NCI-H2227 (cell line): ENCODE measurements at regions not wholly inside any gene's neighbourhood (a gene's known extent, or its start where the extent isn't known, plus 50 kb on each side); places are given as distances from the start of the nearest gene placed in this dataset.
"Not testable (repeated sequence)": the region's sequence is repeated elsewhere in the genome, so short reads cannot be mapped to it uniquely, and the experiment has no call there.

ENCODE experiments used
- DNase-seq: peaks from one replicate; lab custom pipeline; 2025; ENCODE audit not compliant: unreplicated experiment; lab: John Stamatoyannopoulos, UW

GRCh38 chr3:191813245-191813644, 352.3 kb downstream of the PYDC2 start:
- DNase-seq, result no peak

GRCh38 chr3:191848818-191849217, 387.9 kb downstream of the PYDC2 start:
- no peak for DNase-seq

- DNase-seq, result no peak
Observed at GRCh38 chr3:191859531-191859930, 398.6 kb downstream of the PYDC2 start.

DNA sequence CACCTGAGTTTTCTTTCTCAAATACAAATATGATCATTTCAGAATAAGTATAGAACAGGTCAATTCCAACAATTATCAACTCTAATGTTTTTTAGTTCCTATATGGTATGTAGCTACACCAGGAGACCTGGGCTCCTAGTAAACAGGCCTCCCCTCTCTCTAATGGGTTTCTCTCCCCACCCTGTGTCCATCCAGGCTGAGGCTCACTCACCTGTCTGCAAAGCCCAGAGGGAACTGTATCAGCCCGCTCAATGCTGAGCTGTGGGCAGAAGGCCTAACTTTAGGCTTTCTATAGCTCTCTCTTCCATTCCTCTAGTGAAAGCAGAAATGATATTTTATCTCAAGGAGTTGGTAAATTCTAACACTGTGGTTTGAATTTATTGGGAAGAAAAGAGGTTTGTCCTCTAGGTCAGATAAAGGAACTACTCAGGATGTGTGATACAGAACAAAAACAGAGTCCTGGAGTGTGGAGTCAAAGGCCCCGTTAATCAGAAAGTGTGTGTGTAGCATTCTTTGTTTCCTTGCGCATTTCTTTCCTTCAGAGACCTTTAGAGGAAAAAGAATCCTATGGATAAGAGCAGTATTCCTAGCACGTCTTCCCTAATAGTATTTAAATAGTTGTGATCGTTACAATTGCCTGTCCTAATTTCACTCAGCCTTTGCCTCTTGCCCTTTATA, 408.9 kb downstream of the PYDC2 start:
- DNase-seq, result no peak

DNA sequence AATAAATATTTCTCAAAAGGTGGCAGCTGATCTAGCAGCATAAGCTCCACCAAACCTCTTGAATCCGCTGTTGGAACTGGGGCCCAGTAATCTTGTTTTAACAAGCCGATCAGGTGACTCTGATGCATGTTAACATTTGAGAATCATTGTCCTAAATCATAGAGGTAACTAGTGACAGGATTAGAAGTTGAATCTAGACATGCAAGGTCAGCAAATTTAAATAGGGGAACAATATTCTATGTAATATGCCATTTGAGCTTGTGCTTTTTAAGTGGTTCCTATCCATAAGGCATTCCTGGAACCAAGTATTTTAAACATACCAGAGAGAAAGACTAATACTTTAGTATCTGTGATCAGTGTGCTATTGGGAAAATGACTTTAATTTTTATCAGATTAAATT, 412.8 kb downstream of the PYDC2 start:
- no peak for DNase-seq

- no peak for DNase-seq
Observed at GRCh38 chr3:191882289-191882688, 421.3 kb downstream of the PYDC2 start.

DNA sequence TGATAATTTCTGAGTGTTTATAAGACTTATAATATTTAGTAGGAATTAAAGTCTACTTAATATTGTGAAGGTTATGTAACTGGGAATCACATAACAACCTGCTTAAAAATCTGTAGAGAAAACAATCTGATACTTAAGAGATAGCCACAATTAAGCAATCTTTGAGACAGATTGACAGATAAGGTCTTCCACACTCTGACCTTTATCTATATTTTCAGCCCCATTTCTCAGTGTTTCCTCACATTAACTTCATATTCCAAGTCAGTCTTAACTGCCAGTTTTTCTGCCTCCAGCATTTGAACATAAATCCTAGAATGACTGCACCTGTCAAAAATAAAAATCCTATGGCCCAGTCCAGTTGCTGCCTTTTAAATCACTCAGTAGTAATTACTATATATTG, 423.2 kb downstream of the PYDC2 start:
- no peak for DNase-seq

GRCh38 chr3:191889106-191889505, 428.1 kb downstream of the PYDC2 start:
- no peak for DNase-seq

GRCh38 chr3:191889756-191890155, 428.8 kb downstream of the PYDC2 start:
- DNase-seq, result no peak

DNA sequence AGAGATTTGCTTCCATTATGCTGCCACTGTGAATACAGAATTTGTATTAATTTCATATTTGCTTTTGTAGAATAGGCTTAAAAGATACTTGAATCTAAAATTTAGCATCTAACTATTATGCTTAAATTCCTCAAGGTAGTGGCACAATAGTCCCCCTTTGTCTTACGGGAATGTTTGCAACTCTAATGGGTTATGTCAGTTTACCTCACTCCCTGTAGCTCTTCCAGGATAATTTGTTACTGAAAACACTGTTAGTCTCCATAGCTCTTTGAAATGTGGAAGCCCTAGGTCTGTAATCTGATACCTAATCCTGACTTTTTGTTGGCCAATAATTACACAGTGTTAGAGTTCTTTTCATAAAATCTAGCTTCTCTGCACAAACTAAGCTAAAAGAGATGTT, 433.4 kb downstream of the PYDC2 start:
- DNase-seq, result no peak

- no peak for DNase-seq
Observed at GRCh38 chr3:191901741-191902140, 440.8 kb downstream of the PYDC2 start.

DNA sequence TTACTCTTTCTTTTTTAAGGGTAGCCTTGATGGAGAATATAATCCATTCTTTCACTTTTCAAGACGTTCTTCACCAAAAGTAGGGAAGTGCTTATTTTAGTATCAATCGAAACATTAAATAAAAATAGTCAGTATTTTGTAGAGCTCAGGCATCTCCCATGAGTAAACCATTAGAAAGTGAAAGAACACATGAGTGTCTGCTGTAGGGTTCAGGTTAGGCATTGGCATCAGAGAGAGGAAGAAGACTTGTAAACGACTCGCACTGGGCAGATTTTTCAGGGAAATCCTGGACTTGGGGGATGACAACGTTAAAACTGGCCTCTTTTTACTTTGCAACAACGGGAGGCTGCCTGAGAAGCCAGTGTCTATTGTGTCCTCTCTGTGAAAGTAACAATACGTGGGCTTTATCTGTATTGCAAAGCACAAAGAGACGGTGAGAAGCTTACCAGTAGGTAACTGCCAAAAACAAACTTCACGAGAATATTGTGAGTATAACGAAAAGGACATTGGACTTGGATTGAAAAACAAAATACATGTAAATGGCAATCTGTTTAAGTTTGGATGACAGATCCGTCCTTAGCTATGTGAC, 451.7 kb downstream of the PYDC2 start:
- no peak for DNase-seq

DNA sequence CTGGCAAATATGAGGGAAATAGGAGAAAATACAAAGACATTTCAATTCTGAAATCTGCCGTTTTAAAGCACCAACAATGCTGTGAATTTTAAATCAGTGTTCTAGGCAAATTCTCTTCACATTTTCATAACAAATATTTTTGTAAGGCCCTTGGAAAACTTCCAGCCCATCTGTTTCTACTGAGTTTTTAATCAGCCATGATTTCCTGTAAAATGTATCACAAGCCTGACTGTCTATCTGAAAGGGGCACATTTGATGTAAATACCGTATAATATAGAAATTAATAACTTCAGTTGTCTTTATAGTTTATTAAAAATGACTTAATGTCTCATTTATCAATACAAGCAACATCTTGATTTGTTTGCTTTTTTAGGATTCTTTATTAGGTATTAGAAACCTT, 454.7 kb downstream of the PYDC2 start:
- DNase-seq, result no peak

DNA sequence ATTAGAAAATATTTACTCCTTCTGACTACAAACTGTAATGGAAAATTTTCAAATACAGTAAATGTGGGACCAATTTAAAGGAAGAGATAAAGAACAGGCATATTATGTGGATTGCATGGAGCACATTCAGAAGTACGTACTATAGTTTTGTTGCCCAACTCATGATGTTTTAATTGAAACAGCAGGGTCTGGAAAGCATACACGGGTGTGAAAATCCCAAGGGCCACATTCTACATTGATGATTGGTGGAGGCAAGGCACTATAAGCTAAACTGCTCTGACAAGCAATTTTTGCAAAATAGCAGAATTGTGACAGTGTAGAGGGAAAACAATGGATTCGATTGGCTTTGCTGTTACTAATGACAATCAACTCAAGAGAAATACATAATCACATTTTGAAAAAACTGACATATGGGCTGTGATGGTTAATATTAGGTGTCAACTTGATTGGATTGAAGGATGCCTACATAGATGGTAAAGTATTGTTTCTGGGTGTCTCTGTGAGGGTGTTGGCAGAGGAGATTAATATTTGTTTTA, 458.6 kb downstream of the PYDC2 start:
- no peak for DNase-seq

GRCh38 chr3:191922570-191922969, 461.6 kb downstream of the PYDC2 start:
- DNase-seq, result no peak

GRCh38 chr3:191927183-191927817, 466.3 kb downstream of the PYDC2 start:
- DNase-seq, result not testable (repeated sequence)

- not testable (repeated sequence) for DNase-seq
Observed at GRCh38 chr3:191927998-191928397, 467.0 kb downstream of the PYDC2 start.

GRCh38 chr3:191944835-191945234, 483.9 kb downstream of the PYDC2 start:
- no peak for DNase-seq

DNA sequence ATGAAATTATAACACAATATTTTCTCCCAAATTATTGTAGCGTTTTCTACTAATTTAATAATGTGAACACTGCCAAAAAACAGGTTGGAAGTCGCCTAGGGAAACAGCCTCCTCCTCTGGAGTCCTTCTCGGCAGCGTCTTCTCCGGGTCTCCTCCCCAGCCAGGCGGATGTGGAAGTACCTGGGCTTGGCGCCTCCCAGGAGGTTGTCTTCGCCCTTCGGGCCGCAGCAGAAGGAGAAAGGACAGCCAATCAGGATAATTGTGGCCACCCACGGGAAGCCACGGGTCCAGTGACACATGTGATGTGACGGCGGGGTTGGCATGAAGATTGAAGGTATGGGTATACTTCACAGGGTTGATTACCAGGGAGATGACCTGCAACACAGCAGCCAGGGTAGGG, 491.2 kb downstream of the PYDC2 start:
- no peak for DNase-seq

GRCh38 chr3:191952609-191953008, 491.6 kb downstream of the PYDC2 start:
- DNase-seq, result no peak

GRCh38 chr3:191958980-191959671, 498.2 kb downstream of the PYDC2 start:
- no peak for DNase-seq
